DMS53 treated with DMSO at 0.1 percent for 48 hours (cell line): ENCODE measurements at regions not wholly inside any gene's neighbourhood (a gene's known extent, or its start where the extent isn't known, plus 50 kb on each side); places are given as distances from the start of the nearest gene placed in this dataset.
"Not testable (repeated sequence)": the region's sequence is repeated elsewhere in the genome, so short reads cannot be mapped to it uniquely, and the experiment has no call there.

Source experiments
- DNase-seq: peaks from one replicate; lab custom pipeline; 2025; ENCODE audit not compliant: unreplicated experiment; lab: John Stamatoyannopoulos, UW

DNA sequence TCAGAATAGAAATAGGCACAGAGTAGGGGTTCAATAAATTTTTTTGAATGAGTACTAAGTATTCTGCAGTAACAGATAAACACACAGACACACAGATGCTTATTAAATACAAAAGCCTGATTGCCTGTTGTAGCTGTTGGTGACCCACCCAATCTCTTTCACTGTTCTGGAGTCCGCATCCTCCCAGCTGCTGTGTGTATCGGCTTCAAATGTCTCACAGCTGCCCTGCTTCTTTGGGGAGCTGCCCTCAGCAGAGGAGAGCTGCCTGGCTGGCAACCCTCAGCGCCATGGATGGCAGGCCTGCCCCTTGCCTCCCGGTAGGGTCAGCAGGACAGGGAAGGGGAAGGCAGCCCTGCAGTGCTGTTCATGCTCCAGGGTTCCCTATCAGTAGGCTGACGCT lies 50.5 kb upstream of the PRNP start:
- no peak for DNase-seq

DNA sequence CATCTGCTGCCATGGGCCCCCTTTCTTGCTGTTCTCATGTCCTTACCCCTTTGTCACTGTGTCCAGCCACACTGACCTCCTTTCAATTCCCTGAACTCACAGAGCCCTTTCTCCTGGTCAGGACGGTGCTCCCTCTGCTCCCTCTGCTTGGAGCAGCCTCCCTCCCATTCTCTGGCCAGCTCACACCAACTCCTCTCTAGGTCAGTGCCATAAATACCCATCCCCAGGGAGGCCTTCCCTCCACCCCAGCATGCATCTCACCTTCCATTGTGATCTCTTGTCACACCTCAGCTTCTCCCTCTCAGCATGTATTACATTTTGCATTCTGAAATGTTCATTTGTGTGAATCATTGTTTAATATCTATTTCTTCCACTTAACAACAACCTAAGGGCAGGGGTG lies 50.9 kb upstream of the PRNP start:
- no peak for DNase-seq

DNA sequence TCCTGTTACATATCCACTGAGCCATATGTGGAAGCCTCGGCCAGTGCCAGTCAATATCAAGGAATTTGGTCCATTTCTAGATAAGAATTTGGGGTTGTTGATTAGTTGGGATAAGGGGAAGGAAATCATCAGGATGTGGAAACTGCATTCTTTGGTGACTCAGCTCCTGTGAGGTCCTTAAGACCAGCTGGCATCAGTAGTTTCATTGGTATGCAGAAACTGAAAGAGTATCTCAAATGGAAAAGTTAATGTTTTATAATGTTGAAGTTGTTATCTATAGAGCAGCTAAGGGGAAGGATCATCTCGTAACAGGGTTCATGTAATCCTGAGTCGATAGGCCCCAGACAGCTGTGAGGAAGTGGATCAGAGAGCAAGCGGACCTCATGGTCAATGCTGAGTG lies 52.5 kb upstream of the PRNP start:
- DNase-seq: no peak

DNA sequence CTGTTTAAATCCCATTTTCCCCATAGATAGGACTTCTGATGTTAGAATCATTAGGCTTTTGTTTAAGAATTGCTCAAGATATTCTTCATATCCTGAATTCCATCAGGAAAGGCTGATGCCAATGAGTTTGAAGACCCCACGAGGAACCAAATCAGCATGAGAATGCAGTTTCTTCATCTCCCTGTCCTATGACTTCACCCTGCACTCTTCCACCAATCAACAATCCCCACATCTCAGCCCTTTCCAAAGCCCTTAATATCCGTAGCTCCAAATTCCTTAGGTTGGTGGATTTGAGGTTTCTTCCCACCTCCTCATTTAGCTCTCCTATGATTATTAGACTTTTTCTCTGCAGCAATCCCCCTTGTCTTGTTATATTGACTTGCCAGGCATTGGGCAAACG lies 52.9 kb upstream of the PRNP start:
- no peak for DNase-seq

DNA sequence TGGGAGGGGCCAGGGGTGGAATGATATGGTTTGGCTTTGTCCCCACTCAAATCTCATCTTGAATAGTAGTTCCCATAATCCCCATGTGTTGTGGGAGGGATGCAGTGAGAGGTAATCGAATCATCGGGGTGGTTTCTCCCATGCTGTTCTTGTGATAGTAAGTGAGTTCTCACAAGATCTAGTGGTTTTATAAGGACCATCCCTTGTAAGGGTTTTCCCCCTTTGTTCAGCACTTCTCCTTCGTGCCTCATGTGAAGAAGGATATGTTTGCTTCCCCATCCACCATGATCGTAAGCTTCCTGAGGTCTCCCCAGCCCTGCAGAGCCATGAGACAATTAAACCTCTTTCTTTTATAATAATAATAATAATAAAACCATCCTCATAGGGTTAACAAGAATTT lies 53.4 kb upstream of the PRNP start:
- no peak for DNase-seq

DNA sequence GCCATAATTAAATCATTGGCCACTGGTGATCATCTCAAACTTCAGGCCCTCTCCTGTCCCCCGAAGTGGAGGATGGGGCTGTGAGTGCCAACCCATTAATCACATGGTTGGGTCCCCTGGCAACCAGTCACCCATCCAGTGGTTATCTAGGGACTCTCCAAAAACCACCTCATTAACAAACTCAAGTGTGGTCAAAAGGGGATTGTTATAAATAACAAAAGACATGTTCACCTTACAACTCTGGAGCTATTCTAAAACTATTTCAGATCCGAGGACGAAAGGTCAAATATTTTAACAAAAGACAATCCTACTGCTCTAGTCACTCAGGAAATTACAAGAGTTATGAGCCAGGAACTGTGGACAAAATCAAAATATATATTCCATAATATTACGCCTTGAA lies 60.0 kb upstream of the PRNP start:
- DNase-seq: no peak

DNA sequence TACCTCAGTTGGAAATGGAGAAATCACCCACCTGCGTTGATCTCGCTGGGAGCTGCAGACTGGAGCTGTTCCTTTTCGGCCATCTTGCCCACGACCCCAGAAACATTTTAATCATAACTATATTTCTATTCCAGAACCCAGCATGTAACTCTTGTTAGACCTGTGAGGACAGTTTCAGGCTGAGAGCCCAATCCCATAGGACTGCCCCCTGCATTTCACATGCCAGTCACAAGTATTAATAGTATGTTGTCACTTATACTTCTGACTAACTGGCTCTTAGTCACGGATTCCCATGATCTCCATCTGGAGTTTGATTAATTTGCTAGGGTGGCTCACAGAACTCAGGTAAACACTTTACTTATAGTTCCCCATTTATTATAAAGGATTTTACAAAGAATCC lies 60.6 kb upstream of the PRNP start:
- DNase-seq: no peak

DNA sequence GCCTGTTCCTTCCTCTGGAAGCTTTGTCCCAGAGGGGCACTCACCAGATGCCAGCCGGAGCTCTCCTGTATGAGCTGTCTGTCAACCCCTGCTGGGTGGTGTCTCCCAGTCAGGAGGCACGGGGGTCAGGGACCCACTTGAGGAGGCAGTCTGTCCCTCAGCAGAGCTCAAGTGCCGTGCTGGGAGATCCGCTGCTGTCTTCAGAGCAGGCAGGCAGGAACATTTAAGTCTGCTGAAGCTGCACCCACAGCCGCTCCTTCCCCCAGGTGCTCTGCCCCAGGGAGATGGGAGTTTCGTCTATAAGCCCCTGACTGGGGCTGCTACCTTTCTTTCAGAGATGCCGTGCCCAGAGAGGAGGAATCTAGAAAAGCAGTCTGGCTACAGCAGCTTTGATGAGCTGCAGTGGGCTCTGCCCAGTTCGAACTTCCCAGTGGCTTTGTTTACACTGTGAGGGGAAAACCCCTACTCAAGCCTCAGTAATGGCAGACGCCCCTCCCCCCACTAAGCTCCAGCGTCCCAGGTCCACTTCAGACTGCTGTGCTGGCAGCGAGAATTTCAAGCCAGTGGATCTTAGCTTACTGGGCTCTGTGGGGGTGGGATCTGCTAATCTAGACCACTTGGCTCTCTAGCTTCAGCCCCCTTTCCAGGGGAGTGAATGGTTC lies 61.5 kb upstream of the PRNP start:
- DNase-seq: not testable (repeated sequence)

DNA sequence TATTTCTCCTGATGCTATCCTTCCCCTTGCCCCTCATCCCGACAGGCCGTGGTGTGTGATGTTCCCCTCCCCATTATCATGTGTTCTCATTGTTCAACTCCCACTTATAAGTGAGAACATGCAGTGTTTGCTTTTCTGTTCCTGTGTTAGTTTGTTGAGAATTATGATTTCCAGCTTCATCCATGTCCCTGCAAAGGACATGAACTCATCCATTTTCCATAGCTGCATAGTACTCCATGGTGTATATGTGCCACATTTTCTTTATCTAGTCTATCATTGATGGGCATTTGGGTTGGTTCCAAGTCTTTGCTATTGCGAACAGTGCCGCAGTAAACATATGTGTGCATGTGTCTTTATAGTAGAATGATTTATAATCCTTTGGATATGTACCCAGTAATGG lies 67.1 kb upstream of the PRNP start:
- DNase-seq: not testable (repeated sequence)

DNA sequence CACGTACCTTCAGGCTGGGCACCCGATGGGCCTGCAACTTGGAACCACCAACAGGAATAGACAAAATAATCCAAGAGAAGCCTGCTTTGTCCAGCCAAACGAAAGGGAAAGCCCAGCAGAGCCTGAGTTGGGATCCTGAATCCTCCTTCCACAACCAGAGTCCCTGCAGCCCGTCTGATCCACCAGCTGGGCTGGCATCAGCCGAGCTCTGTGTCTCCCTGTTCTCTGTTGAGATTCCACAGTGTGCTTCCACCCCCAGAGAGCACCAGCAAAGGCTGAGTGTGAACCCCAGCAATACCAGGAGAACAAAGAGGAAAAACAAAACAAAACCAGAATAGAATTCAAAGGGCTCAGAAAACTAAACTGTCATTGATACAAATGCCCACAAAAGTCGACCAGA lies 68.8 kb upstream of the PRNP start:
- no peak for DNase-seq

DNA sequence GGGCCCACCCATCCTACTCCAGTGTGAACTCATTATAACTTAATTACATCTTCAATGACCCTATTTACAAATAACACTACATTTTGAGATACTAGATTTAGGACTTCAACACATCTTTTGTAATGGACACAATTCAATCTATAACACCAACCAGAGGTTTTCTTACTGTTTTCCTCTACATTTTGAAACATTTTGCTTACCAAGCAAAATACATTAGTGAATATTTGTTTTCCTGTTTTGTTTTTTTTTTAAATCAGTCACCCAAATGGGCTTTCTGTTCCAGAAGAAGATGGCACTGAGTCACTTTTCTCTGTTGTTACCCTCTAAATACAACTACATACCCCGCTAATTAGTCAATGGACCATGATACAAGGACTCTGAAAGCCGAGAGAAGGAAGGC lies 69.2 kb upstream of the PRNP start:
- no peak for DNase-seq

DNA sequence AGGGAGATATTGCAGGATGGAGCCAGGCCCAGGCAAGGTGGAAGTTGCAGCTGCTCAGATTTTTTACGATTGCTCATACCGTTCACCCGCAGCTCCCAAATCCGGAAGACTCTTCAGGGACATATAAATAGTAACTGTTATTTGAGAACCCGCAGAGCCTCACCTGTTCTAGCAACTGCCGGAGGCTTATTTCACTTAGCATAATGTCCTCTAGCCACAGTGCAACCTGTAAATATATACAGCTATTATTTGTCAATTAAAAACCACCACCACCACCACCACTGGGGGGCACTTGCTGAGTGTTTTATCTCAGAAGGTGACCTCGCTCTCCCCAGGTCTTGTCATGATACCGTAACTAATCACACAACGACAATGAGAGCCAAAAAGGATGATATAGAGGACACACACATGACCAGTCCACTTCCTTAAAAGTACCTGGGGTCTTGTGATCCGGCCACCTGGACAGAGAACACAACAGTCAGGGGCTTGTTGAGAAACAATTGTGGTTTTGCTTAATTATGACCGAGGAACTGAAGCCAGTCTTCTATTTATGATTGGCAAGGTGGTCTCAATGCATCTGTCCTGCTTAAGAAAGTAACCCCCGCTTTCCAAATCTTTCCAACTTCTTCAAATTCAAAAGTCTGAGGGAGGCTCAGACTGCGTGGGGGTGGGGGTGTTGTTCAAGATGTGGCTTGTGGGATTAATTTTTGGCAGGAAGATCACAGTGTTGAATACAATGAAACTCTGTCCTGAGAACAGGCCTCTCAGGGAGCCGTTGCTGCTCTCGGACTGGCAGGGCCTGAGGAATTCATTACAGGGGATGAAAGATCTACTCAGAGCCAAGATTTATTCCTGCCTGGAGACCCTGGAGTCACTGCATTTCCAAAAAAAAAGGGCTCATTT lies 72.3 kb upstream of the PRNP start:
- no peak for DNase-seq

DNA sequence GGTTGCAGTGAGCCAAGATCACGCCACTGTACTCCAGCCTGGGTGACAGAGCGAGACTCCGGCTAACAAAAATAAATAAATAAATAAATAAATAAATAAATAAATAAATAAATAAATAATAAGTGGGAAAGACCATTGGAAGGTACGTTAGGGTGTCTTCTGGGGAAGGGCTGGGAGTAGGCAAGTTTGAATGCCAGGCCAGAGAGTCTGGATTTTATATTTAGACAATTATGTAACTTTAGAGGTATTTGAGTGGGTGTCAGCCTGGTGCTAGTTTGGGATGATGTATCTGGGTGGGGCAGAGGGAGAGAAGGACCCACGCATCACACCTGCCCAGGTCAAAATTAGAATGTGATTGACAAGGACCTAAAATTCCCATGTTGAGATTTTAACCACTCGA lies 73.1 kb upstream of the PRNP start:
- no peak for DNase-seq

DNA sequence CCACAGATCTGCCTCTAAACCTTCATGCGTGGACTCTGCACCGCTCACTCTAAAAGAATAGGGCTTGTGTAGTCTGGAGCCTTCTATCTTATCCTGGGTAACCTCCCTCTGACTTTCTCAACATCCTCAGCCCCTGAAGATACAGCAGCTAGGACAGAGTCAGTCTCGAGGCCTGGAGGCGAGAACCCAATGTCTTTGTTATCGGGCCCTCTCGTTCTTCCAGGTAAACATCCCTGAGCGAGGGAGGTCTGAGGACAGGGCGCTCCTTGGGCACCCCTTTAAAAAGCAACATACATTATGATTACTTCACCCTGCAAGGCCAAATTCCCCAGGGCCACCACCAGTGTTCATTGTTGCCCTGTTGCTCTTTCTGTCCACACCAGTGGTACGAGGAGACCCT lies 75.4 kb upstream of the PRNP start:
- no peak for DNase-seq

DNA sequence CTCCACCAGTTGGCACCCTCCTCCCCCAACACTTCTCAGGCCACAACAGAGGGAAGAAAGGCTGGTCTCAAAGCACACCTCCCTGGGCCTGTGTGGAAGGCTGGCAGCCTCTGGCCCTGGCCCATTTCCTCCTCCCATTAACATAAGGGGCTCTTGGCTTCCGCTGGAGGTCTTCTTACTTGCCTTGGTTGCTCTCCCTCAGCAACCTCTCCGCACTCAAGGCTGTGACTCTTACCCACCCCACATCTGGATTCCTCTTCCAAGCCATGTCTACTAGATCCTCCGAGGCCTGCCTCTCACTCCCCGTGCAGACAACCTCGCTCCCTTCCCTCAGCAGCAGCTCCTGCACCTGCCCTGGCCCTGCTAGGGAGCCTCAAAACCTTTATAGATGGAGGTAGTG lies 76.7 kb upstream of the PRNP start:
- DNase-seq: no peak

DNA sequence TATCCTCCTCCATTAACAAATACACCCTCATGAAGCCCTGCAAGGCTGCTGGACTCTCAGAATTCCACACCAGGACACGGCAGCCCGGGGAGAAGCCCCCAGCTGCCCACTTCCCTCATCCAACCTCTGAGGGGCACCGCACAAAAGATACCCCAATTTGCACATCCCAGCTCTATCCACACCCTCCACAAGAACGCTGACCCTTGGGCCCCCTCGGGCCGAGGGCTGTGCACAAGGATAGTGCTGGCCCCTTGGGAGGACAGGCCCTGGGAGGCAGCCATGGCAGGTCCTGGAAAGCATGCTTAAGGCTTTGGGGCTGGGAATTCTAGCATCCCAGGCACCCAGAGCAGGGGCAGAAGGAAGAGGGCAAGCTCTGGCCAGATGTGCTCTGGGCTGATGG lies 77.4 kb upstream of the PRNP start:
- DNase-seq: no peak

DNA sequence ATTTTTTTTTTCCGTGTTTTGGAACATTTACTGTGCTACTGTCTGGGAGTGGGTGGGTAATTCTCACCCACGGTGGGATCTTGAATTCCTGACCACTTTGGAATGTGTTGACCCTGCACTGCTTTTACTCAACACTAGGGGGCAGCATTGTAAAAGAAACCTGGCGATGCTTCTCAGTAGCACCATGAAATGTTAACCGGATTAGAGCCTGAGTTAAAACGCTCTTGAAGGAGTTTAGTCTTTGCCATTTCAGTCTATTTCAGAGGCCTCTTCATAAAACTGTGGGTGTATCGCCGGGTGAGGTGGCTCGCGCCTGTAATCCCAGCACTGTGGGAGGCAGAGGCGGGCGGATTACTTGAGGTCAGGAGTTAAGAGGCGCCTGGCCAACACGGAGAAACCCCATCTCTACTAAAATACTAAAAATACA lies 79.0 kb upstream of the PRNP start:
- peak; percentile 50 for DNase-seq

DNA sequence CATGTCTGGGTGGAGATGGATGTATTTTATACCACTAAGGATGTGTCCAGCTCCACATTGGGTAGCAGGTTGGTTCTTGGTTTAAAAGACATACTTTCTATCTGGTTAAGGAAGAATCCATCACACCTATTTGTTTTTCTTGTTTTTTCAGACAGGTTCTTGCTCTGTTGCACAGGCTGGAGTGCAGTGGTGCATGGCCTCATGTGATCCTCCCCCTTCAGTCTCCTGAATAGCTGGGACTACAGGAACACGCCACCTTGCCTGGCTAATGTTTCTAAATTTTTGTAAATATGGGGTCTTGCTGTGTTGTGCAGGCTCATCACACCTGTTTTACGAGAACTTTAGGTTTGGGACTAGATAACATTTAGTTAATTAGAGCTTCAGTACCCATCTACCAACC lies 80.2 kb upstream of the PRNP start:
- DNase-seq: no peak

DNA sequence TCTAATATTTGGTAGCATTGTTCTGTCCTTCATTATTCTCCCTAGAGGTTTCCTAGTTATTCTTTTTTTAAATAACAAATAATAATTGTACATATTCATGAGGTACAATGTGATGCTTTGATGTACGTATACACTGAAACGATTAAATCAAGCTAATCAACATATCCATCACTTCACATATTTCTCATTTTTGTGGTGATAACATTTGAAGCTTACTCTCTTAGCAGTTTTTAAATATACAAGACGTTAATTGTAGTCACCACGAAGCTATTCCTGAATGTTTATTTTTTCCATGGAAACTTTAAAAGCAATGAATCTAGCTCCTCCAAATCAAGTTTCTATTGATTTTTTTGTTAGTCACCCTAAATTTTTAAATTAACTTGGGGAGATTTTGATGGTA lies 81.1 kb upstream of the PRNP start:
- no peak for DNase-seq

DNA sequence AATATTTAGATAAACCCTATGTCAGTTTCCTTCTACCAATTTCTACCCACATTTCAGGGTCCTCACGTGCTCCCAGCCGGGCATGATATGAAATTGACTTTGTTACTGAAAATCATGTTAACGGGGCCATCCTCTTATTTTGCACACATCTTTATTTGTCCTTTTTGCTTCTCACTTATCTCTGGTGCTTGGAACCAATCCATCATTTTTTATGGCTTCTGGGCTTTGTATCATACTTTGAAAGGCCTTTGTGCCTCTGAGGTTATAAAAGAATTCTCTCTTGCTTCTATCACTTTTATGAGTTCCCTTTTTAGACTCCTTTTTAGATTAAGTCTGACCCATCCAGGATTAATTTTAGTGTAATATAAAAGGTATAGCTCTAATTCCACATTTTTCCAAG lies 81.7 kb upstream of the PRNP start:
- no peak for DNase-seq

DNA sequence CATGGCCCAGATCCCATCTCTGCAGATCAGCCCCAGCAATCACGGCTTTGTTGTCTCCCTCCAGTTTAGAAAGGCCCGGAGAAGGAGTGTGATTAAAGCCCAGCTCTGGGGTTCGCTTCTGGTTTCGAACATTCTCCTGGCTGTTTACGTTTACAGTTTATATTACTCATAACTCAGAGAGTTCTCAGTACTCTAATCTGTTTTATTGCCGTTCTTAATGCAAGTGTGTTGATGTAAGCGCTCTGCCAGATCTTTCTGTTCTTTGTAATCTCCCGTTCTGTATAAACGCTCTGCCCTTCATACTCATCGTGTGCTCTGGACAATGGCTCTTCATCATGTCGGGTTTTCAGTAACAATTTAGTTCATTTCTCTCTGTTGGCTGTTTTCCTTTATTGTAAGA lies 82.5 kb upstream of the PRNP start:
- no peak for DNase-seq

DNA sequence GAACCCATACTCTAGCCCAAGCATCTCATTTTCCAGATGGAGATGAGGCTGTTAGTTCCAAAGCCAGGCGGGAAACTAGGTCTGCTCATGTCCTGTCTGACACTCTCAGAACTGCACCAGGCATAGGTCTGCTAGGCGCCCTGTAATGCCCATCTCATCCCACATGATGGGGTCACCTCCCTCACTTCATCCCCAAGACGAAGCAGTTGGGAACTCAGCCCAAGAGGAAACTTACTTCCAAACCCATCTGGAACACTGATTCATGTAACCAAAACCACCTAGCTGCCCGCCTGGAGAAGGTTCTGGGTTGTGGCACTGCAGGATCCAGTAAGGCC lies 84.0 kb upstream of the PRNP start:
- no peak for DNase-seq
